ENCODE measurements at regions not wholly inside any gene's neighbourhood (a gene's known extent, or its start where the extent isn't known, plus 50 kb on each side); places are given as distances from the start of the nearest gene placed in this dataset.
"Not testable (repeated sequence)": the region's sequence is repeated elsewhere in the genome, so short reads cannot be mapped to it uniquely, and the experiment has no call there.

GRCh38 chr16:65314627-65315008 is 192.8 kb upstream of the CDH11 start:
- DNase-seq (ENCODE audit: low read depth), result no peak
- no peak overlapping the region for H3K4me3 ChIP-seq (ENCODE audit: low read depth, low read length)
- no peak for TF ChIP-seq CTCF (IDR thresholded peaks at IDR 0.05; ENCODE audit: control insufficient read depth, extremely low read depth, insufficient read depth)

- TF ChIP-seq CTCF (IDR thresholded peaks at IDR 0.05; ENCODE audit: control insufficient read depth, extremely low read depth, insufficient read depth), result no peak
- no peak for DNase-seq (ENCODE audit: low read depth)
Measured at GRCh38 chr16:65313936-65314626, 192.2 kb upstream of the CDH11 start.

GRCh38 chr16:65312795-65313194 is 190.9 kb upstream of the CDH11 start:
- TF ChIP-seq CTCF (IDR thresholded peaks at IDR 0.05; ENCODE audit: control insufficient read depth, extremely low read depth, insufficient read depth), result no peak
- no peak for DNase-seq (ENCODE audit: low read depth)
- no peak overlapping the region for H3K4me3 ChIP-seq (ENCODE audit: low read depth, low read length)

More at GRCh38 chr16:65313936-65314626, 192.2 kb upstream of the CDH11 start:
- no peak overlapping the region for H3K4me3 ChIP-seq (ENCODE audit: low read depth, low read length)

- TF ChIP-seq CTCF (IDR thresholded peaks at IDR 0.05; ENCODE audit: control insufficient read depth, extremely low read depth, insufficient read depth), result no peak
- H3K4me3 ChIP-seq (ENCODE audit: low read depth, low read length), result no peak overlapping the region
- DNase-seq (ENCODE audit: low read depth), result no peak
Measured at GRCh38 chr16:65312071-65312470, 190.2 kb upstream of the CDH11 start.

- not testable (repeated sequence) for H3K4me3 ChIP-seq (ENCODE audit: low read depth, low read length); DNase-seq (ENCODE audit: low read depth)
Measured at GRCh38 chr16:65310491-65310890, 188.6 kb upstream of the CDH11 start.

- H3K4me3 ChIP-seq (ENCODE audit: low read depth, low read length), result no peak overlapping the region
- no peak for TF ChIP-seq CTCF (IDR thresholded peaks at IDR 0.05; ENCODE audit: control insufficient read depth, extremely low read depth, insufficient read depth)
- DNase-seq (ENCODE audit: low read depth), result no peak
Measured at GRCh38 chr16:65309354-65309753, 187.5 kb upstream of the CDH11 start.

GRCh38 chr16:65308506-65308905 is 186.6 kb upstream of the CDH11 start:
- no peak for DNase-seq (ENCODE audit: low read depth)
- TF ChIP-seq CTCF (IDR thresholded peaks at IDR 0.05; ENCODE audit: control insufficient read depth, extremely low read depth, insufficient read depth), result no peak
- H3K4me3 ChIP-seq (ENCODE audit: low read depth, low read length), result no peak overlapping the region
